Anterior cingulate cortex (tissue), 58 donors: ENCODE measurements at regions not wholly inside any gene's neighbourhood (a gene's known extent, or its start where the extent isn't known, plus 50 kb on each side); places are given as distances from the start of the nearest gene placed in this dataset.

Source experiments
- DNase-seq, 58 donors: peaks; one replicate each; lab custom pipeline; 2025; lab: John Stamatoyannopoulos, UW

DNA sequence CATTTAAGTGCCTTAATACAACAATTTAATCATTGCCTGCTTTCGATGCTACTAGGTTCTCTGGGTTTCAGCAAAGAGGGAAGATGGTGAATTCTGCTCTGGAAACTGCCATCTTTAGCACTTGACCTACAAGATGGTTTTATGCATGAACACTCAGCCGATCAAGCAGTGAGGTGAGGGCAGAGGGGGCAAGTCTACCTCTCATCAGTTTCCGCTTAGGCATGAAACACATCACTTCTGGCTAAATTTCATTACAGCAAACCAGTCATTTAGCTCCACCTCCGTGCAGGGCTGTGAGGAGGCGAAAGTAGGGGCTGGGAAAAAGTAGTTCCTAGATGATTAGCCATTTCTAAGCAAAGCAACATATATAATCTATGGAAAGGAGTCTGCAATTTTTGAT is 1018.0 kb downstream of the CDH18 start:
- no peak for DNase-seq

DNA sequence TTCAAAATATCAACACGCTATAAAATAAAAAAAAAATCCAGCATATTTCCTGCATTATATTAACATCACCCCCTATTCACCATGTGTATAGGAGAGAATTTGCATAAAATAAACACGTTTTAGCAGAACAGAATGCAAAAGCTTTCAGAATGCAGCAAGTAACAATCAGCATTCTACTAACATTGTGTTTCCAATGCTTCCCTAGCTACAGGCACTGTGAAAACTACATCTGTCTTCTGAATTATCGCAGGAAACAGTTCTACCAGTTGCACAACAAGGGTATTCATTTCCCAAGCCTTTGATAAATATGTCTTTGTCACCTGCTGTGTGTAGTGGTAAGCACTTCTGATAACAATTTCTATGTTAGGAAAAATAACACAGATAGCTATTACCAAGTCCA is 1015.8 kb downstream of the CDH18 start:
- no peak for DNase-seq

DNA sequence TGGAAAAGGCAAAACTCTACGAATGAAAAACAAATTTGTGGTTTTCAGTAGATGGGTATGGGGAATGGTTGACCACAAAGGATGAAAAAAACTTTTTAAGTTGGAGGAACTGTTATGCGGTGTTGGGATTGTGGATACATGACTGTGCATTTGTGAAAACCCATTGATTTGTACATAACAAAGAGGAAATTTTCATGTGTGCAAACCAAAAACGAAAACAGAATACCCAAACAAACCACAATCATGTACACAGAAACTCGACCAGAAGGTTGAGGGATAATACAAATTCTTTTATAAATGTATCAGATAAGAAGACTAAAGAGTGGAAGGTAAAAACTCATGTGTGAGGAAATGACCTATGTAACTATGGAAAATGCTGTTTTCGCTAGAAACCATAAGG is 1012.4 kb downstream of the CDH18 start:
- DNase-seq, result no peak

DNA sequence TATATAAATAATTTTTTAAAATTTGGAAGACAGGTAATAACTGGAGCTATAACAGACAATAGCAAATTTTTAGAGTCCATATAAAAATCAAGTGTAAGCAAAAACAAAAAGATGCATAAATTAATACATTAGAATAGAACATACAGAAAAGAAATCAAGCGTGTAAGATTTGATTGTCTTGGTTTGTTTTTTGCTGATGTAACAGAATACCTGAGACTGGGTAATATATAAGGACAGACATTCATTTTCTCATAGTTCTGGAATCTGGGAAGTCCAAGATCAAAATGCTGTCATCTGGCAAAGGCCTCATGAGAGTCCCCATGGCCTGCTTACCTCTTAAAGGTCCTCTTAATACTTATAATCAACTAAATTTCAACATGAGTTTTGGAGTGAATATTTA is 1010.1 kb downstream of the CDH18 start:
- DNase-seq, result no peak

DNA sequence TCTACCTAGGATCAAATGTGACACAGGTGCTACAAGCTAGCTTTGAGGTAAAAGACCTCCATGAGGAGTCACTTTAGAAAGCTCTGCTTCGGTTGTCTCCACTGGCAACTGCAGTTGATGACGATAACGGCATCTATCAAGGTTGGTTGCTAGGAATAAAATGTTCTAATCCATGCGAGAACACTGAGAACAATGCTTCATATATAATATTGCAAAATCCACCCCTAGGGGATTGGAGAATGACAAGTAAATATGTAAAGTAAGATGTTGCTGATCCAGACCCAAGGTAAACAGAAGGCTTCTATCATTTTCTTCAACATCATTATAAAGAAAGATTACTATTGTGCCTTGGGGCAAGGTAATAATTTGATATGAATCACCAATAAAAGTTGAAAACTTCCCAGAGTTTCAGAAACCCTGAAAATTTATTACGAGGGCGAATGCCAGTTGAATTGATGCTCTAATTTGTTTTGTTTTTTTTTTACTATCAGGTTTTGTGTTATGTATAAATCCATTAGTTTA is 1003.4 kb downstream of the CDH18 start:
- DNase-seq, result no peak

DNA sequence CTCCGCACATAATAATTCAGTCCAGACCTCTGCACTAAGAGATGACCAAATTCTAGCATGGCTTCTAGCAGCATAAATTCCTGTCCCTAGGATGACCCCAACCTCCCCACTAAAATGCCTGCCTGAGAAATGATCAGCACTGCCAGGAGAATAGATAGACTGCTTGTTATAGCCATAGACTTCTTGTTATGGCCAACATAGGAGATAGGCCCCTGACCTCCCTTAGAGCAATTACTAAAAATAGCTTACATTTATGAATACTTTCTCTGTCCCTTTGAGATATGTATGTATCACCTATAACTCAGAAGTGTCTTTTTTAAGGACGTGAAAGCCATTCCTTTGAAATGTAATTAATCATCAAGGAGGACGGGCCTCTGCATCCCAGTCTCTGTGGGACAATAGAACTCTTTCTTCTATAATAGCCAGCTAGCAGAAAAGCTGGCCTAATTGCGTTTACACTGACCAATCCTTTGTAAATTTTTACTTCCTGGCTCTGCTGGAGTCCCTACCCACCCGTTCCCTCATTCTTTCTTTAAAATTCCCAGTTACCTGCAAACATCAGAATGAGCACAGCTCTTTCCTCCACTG is 1002.7 kb downstream of the CDH18 start:
- DNase-seq, result no peak

DNA sequence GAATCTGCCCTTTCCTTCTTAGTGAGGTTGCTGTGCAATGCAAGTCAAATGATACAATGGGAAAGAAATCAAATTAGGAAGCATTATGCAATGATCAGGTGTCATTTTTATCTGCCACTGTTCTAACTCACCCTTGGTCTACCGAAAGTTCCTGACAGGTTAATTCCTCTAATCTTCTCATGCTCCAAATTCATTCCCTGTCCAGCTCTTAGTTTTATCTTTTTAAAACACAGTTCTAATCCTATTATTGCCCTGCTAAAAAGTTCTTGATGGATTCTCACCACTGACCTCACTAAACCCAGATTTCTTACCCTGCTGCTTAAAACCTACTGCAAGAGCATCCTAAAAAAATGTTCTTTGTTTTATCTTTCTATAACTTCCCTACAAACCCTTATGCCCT is 1000.9 kb downstream of the CDH18 start:
- DNase-seq, result no peak

DNA sequence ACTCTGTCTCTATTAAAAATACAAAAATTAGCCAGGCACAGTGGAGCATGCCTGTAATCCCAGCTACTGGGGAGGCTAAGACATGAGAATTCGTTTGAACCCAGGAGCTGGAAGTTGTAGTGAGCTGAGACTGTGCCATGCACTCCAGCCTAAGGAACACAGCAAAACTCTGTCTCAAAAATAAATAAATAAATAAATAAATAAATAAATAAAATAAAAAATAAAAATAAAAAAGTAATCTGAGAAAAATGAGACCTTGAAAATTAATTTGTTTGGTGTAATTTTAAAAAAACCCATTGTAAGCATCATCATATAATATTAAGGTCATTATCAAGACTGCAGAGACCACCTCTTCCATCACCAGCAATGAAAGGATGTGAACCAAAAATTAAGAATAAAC is 997.1 kb downstream of the CDH18 start:
- no peak for DNase-seq

DNA sequence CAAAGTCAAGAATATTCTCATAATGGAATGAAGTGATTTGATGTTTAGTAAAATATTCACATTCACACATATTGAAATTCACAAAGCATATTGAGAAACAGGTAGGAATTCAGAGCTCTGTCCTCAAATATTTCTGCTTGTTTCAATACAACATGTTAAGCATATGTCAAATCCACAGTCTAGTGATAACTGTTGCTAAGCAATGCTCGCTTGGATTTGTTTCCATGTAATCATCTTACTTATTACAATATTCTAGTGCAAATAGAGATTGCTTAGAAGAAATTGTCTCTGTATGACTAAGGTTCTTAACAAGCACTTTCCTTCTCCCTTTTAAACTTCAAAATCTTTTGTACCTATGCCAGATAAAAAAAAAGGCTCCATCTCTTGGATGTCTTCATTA is 995.7 kb downstream of the CDH18 start:
- no peak for DNase-seq

DNA sequence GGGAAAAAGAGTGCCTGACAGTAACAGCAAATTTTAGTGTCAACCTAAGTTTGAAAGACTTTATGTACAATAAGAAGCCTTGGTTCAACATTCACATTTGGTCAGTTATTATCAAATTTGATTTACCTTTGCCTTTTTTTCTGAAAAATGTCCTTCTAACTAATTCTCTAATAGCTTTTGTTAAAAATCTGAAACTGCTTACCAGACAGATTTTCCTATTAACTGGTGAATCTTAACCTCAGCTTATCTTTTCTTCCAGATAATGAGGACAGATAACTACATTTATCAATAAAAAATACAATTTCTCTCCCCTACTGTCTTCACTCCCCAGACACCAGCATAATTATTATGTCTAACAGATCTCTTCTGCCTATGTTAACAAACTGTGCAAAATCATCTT is 988.5 kb downstream of the CDH18 start:
- no peak for DNase-seq

DNA sequence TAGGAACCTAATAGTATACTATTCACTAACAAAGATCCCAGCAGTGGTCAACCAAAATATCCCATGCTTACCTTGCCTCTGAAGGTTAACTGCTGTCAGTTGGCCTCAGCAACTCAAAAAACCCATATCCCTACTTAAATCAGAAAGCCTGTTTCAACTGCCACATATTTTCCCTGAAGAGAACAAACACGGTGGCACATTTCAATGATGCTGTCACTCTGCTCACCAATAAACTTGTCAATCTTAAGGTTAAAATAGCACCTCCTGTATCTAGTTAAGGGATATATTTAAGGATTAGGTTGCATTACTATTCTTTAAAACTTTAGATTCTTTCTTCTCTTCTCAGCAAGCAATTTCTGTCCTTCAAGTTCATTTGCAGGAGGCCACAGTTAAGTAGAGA is 986.9 kb downstream of the CDH18 start:
- DNase-seq, result no peak

DNA sequence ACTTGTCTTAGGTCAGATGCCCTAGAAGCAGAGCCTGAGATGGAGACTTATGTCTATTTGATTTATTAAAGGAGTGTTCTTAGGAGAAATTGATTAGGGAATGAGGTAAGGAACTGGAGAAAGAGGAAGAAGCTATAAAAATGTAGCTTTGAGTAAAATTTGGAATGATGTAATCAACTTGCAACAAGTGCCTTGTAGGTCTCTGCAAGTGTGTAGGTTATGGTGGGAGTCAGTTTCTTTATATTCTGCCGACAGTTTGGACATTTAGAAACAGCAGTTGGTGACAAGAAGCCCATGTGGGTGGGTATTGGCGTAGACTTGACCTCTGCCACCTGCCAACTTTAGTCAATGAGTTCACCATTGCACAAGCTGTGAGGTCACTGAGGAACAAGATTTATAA is 986.5 kb downstream of the CDH18 start:
- no peak for DNase-seq

DNA sequence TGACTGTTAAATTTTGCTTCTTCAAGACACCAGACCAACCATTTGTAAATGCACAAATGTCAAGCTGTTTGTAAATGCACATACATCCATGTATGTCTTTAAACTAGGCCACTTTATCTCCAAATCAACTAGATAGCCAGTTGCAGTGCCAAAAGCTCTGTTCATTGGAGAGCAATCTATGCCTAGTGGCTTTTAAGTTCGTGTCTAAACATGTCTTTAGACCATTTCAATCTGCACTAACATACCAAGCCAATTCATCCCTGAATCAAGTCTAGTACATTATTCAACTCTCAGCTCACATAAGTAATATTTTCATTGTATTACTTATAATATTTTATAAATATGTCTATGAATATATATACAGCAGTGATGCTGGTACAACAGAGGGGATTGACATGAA is 985.9 kb downstream of the CDH18 start:
- DNase-seq, result no peak

DNA sequence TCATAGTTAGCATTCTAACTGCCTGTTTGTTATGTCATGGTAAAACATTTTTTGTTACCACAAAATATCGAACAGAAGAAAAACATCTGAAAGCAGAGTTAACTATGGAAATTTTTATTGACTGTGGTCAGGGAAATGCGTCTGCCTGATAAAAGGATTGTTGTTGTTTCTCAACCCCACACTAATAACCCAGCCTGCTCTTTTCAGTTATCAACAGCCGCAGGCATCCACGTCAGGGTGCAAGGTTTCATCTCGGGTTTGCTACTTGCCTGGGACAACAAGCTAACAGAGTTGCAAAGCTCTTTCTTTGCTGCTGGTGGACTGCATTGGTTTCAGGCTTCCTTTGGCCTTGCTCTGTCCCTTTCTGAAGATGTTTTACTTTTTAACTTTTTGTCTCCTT is 969.2 kb downstream of the CDH18 start:
- no peak for DNase-seq

DNA sequence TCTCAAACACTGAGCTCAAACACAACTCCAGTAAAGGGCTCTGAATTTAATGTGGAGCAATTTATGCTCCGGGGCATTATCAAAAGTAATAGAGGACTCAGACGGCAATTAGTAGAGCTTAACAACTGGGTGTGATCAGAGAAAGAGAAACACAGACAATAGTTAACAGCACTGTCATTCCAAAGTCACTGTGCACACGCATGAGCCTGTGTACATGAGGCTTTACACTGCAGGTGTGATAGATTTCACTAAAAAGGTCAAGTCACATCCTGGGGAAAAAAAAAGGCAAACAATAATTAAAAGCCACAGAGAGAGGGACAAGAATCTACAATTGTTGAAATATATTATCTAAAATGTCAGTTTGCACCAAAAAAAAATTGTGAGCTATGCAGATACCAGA is 956.5 kb downstream of the CDH18 start:
- DNase-seq, result no peak

DNA sequence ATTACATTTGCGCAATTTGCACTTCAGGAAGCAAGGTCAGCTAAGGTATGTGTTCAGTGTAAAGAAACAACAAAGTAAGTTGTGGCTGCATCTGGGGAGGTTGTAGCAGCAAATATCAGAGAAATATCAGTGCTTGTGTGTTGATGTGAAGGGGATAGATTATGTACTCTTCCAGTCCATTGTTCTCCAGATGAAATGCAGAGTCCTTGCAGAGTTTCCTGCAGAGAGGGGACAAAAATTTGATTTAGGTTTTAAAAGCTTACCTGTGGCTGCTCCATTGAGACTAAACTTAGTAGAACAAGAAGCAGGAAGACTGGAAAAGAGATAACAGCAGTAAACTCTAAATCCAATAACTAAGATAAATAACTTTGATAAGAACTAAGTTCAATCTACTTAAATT is 952.2 kb downstream of the CDH18 start:
- no peak for DNase-seq

DNA sequence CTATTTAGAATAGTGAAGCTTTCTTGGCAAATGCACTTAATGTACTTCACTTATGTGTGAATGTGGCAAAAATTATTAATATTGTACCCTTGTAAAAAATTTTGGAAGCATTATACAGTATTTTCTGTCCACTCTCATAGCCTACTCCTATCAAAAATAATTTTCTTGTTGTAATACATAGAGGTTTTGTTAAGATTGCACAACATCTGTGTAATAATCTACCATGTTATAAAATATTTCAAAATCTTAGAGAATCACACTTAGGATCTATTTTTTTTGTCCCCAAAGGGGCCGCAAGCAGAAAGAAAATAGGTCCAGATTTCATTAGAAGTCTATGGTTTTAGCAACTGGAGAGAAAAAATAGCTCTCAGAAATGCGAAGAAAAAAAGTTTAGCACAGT is 945.9 kb downstream of the CDH18 start:
- no peak for DNase-seq

DNA sequence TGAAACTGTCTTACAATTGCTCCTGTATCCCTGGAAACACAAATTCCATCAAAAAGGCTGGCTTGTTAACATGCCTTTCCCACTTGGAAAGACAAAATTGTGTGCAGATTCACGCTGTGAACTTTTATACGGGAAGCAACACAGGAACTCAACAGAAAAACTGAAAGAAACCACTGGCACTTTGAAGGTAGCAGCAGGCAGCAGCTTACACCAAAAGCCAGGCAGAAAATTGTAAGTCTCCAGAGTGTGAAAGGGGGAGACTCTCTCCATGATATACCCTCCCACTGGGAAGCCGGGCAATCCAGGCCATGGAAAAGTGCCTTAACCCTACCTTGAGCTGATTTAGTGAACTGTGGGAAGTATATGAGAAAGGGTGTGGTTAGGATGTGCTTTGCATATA is 943.7 kb downstream of the CDH18 start:
- DNase-seq, result no peak

DNA sequence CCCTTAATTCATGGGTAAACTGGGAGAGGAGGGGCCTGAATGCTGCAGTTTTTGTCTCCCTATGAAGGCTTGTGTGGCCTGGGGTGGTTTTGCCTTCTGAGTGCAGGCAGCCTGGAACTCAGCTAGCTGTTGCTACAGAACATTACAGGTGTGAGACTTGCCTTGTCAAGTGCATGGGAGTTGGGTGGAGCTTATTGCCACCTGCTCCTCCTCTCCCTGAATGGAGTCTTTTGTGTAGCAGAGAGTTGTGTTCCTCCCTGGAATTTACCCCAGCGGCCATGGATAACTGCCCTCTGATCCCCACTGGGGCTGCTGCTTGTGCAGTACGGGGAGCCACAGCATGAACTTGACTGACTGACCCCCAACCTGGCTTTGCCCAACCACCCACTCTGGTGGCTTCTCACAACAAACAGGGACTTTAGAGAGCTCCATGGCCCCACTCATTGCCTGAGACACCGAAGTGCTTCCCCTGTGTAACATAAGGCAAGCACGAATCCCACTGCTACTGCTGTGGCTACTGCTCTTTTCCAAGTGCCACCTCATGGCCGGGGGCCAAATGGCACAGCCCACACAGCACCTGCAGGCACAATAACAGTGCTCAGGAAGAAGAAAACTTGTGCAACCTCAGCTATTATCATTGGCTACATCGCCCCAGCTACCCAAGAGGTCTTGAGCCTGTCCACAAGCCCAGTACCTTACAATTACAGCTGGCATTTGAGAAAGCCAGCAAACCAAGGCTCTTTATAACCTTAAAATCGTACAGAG is 942.9 kb downstream of the CDH18 start:
- no peak for DNase-seq

DNA sequence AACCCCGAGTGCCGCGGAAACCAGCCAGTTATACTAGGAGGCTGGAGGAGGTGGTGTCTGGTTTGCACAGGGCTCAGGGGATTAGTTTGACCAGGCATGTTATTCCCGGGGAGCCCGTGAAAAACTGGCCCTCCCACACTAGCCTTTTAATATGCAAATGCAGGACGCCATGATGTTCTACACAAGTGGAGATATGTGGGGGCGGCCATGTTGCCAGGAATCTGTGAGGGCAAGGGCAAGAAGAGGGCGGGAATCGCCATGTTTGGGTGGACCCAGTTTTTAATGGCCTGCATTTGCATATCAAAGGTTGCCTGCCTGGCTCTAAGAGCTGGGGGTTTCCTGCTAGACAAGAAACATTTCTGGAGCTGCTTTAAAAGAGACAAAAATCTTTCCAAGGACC is 940.7 kb downstream of the CDH18 start:
- DNase-seq, result no peak

DNA sequence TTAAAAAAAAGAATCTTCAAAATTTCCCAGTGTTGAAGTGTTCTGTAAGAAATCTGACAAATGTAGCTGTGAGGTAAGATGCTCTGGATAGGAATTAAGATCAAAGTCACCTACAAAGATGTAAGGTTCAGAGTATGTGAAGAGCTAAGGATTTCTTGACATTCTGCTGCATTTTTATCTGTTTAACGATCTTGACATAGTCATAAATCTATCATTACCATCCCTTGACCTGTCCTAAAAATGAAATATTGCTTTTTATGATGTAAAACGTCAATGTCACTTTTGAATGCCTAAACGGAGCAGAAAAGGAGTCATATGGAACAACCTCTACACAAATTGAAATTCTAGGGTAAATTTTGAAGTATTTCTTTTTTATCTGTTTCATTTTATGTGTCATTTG is 939.3 kb downstream of the CDH18 start:
- DNase-seq, result no peak

DNA sequence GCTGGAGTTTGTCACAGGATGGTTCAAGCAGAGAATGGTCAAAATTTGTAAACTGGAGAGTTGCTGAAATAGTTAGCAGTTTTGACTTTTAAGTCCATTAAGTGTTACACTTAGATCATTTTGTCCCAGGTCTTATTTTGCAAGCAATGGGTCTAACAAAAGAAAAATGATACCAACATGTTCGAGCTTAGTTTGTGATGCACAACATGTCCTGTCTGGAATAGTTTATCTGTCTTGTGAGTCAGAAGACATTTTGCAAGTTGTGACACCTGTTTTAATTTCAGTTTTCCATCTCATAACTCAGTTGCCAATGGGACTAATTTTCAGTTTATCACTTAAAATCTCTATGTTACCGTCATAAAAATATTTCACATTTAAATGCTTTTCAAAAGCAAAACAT is 929.8 kb downstream of the CDH18 start:
- DNase-seq, result no peak

DNA sequence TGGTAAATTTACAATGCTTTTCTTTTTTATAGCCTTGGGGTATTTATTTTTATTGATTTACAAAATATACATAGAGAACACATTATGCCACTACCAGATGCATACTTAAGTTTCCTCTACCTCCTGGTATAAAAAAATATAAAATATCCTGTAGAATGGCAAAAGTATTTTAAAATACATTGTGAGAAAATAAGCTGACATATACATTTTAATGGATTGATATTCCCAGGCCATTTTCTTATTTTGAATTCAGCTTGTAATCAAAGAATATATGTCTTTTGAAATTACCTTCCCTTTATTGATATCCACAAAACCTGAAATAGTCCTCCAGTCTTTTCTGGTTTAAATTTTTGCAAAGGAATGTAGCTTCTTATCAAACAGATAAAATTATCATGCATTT is 923.9 kb downstream of the CDH18 start:
- DNase-seq, result no peak
